CD14-positive monocyte (primary cell): ENCODE measurements at regions not wholly inside any gene's neighbourhood (a gene's known extent, or its start where the extent isn't known, plus 50 kb on each side); places are given as distances from the start of the nearest gene placed in this dataset.

Experiments
- DNase-seq, 3 donors: peaks; one replicate each; pipeline ENCODE4 v3.0.0-alpha.2; 2011 to 2022
- H2AFZ ChIP-seq: 2 replicates; pipeline ENCODE4 v1.6.0; 2012; ENCODE audit warnings: mild to moderate bottlenecking, low read depth, low read length, inconsistent platforms; ENCODE audit not compliant: insufficient read depth, poor library complexity, severe bottlenecking
- H3K27ac ChIP-seq, 2 donors: 1 replicate in 1 of 2; 2 replicates in 1 of 2; pipeline ENCODE4 v1.5.1; 2012 to 2013; ENCODE audit warnings: low read length in 2 of 2, control low read depth in 1 of 2, inconsistent platforms in 1 of 2, low read depth in 1 of 2, mild to moderate bottlenecking in 1 of 2
- H3K27me3 ChIP-seq, 2 donors: one replicate each; pipeline versions ENCODE4 v1.6.0 to v1.6.1; 2011 to 2013; ENCODE audit warnings: low read length in 2 of 2; ENCODE audit not compliant: control insufficient read depth in 2 of 2, insufficient read depth in 2 of 2
- H3K36me3 ChIP-seq, 2 donors: replicated peaks in 1 of 2; 1 replicate in 1 of 2; 2 replicates in 1 of 2; pipeline versions ENCODE4 v1.5.1 to v1.6.1; 2012 to 2013; ENCODE audit warnings: low read length in 2 of 2, control low read depth in 1 of 2, inconsistent platforms in 1 of 2, mild to moderate bottlenecking in 1 of 2; ENCODE audit not compliant: insufficient read depth in 2 of 2, control insufficient read depth in 1 of 2
- H3K4me1 ChIP-seq, 2 donors: 1 replicate in 1 of 2; 2 replicates in 1 of 2; pipeline versions ENCODE4 v1.5.1 to v1.6.1; 2012 to 2013; ENCODE audit warnings: low read length in 2 of 2, control low read depth in 1 of 2, inconsistent platforms in 1 of 2, mild to moderate bottlenecking in 1 of 2, moderate library complexity in 1 of 2; ENCODE audit not compliant: insufficient read depth in 2 of 2, control insufficient read depth in 1 of 2
- H3K4me2 ChIP-seq: replicated peaks from 2 replicates; pipeline ENCODE3; 2012; ENCODE audit warnings: low read length, moderate library complexity, mild to moderate bottlenecking; ENCODE audit not compliant: poor library complexity, severe bottlenecking; ENCODE audit errors: extremely low read depth
- H3K4me3 ChIP-seq, 3 experiments: fragments of 200-600 bp in 1 of 3; sonication (generic) in 1 of 3; replicated peaks in 1 of 3; 1 replicate in 2 of 3; 2 replicates in 1 of 3; pipeline ENCODE4 v1.5.1; 2011 to 2013; ENCODE audit warnings: low read length in 3 of 3, mild to moderate bottlenecking in 3 of 3, control low read depth in 2 of 3, low read depth in 2 of 3, inconsistent platforms in 1 of 3, moderate library complexity in 1 of 3
- H3K79me2 ChIP-seq: 2 replicates; pipeline ENCODE4 v1.6.0; 2012; ENCODE audit warnings: mild to moderate bottlenecking, control low read depth, inconsistent platforms, low read length, moderate library complexity; ENCODE audit not compliant: insufficient read depth
- H3K9ac ChIP-seq: 2 replicates; pipeline ENCODE4 v1.6.0; 2017; ENCODE audit warnings: low read length, mild to moderate bottlenecking; ENCODE audit not compliant: insufficient read depth, poor library complexity, severe bottlenecking
- H3K9me3 ChIP-seq, 2 donors: replicated peaks in 1 of 2; 1 replicate in 1 of 2; 2 replicates in 1 of 2; pipeline versions ENCODE4 v1.5.1 to v1.6.1; 2012 to 2013; ENCODE audit warnings: low read length in 2 of 2, control low read depth in 1 of 2; ENCODE audit not compliant: control insufficient read depth in 1 of 2, insufficient read depth in 1 of 2
- H4K20me1 ChIP-seq: 2 replicates; pipeline ENCODE4 v1.6.0; 2012; ENCODE audit warnings: mild to moderate bottlenecking, low read length, control low read depth, moderate library complexity; ENCODE audit not compliant: insufficient read depth
- H3K27ac Mint-ChIP-seq, 7 donors: one replicate each; pipeline ENCODE4 v1.8.0; 2020; ENCODE audit warnings: mild to moderate bottlenecking in 7 of 7, mixed read lengths in 7 of 7, moderate library complexity in 6 of 7, inconsistent platforms in 2 of 7
- H3K27me3 Mint-ChIP-seq, 3 donors: one replicate each; pipeline ENCODE4 v1.8.0; 2021 to 2022; ENCODE audit warnings: low read depth in 3 of 3, mild to moderate bottlenecking in 3 of 3, mixed read lengths in 3 of 3, moderate library complexity in 3 of 3, inconsistent platforms in 1 of 3
- H3K36me3 Mint-ChIP-seq, 2 donors: one replicate each; pipeline ENCODE4 v1.8.0; 2020; ENCODE audit warnings: mixed read lengths in 2 of 2, inconsistent platforms in 1 of 2, mild to moderate bottlenecking in 1 of 2
- H3K4me1 Mint-ChIP-seq: one replicate; pipeline ENCODE4 v1.8.0; 2020; ENCODE audit warnings: mild to moderate bottlenecking, mixed read lengths
- H3K4me3 Mint-ChIP-seq, 2 donors: one replicate each; pipeline ENCODE4 v1.8.0; 2020; ENCODE audit warnings: mild to moderate bottlenecking in 2 of 2, mixed read lengths in 2 of 2, moderate library complexity in 1 of 2
- H3K9me3 Mint-ChIP-seq, 7 donors: one replicate each; pipeline ENCODE4 v1.8.0; 2020 to 2022; ENCODE audit warnings: mixed read lengths in 7 of 7, mild to moderate bottlenecking in 6 of 7, moderate library complexity in 6 of 7, inconsistent platforms in 2 of 7
- CTCF ChIP-seq: fragments of 200-600 bp; IDR thresholded peaks from one replicate; pipeline ENCODE4 v1.8.0; 2022; ENCODE audit warnings: antibody characterized with exemption, mild to moderate bottlenecking
- WGBS: methylation state at CpG from one replicate; pipeline ENCODE4 v1.1.5; 2013; ENCODE audit warnings: missing lambda C conversion rate; ENCODE audit not compliant: insufficient coverage; 5-methylcytosine and 5-hydroxymethylcytosine counted together
- intact Hi-C, 2 donors: fragments of 100-400 bp; cut with micrococcal nuclease; formaldehyde crosslinking; loops; one replicate each; pipeline versions ENCODE4 v1.15.0 to v1.15.1; 2023

GRCh38 chr13:106010836-106011235 is 524.6 kb downstream of the EFNB2 start:
- no peak overlapping the region for H3K4me3 Mint-ChIP-seq

GRCh38 chr13:106008540-106008939 is 526.9 kb downstream of the EFNB2 start:
- no peak overlapping the region for H3K4me3 ChIP-seq
- peaks cover 0 to 6% (median 4%) of the 10 kb centered on the region in 7 donors for H3K9me3 Mint-ChIP-seq
- intact Hi-C loops, result no loop called here
- H3K4me1 ChIP-seq, result no peaks in the 10 kb centered on the region
- H3K27ac ChIP-seq, result no peak overlapping the region
- no peaks in the 10 kb centered on the region for H3K79me2 ChIP-seq
- H3K27me3 Mint-ChIP-seq, result no peaks in the 10 kb centered on the region
- no peaks in the 10 kb centered on the region for H3K27me3 ChIP-seq
- H3K4me1 Mint-ChIP-seq, result no peaks in the 10 kb centered on the region
- DNase-seq, result no peak
- no peaks in the 10 kb centered on the region for H3K36me3 Mint-ChIP-seq
- H3K4me2 ChIP-seq, result no peak overlapping the region
- H4K20me1 ChIP-seq, result no peaks in the 10 kb centered on the region
- H3K4me3 Mint-ChIP-seq, result no peak overlapping the region
- no peak for TF ChIP-seq CTCF
- H3K9me3 ChIP-seq, result peaks cover 0 to 5% of the 10 kb centered on the region in 2 donors
- no peak overlapping the region for H2AFZ ChIP-seq
- H3K9ac ChIP-seq, result no peak overlapping the region
- H3K27ac Mint-ChIP-seq, result no peak overlapping the region
- H3K36me3 ChIP-seq, result no peaks in the 10 kb centered on the region

More at GRCh38 chr13:106010836-106011235, 524.6 kb downstream of the EFNB2 start:
- H3K4me1 Mint-ChIP-seq, result no peaks in the 10 kb centered on the region
- H3K27ac Mint-ChIP-seq, result no peak overlapping the region
- peaks cover 0 to 1% (median 0%) of the 10 kb centered on the region in 3 donors for H3K27me3 Mint-ChIP-seq
- H4K20me1 ChIP-seq, result no peaks in the 10 kb centered on the region
- no peak overlapping the region for H3K4me2 ChIP-seq
- no peak for DNase-seq
- no peaks in the 10 kb centered on the region for H3K36me3 ChIP-seq
- H2AFZ ChIP-seq, result no peak overlapping the region
- TF ChIP-seq CTCF, result no peak
- no CpG with 5 or more reads among the region's 3 CpGs for WGBS
- H3K27ac ChIP-seq, result no peak overlapping the region
- H3K27me3 ChIP-seq, result no peaks in the 10 kb centered on the region
- intact Hi-C loops, result no loop called here
- no peaks in the 10 kb centered on the region for H3K4me1 ChIP-seq
- H3K9me3 Mint-ChIP-seq, result peaks cover 2 to 9% (median 6%) of the 10 kb centered on the region in 7 donors
- no peak overlapping the region for H3K4me3 ChIP-seq
- no peaks in the 10 kb centered on the region for H3K79me2 ChIP-seq
- H3K9me3 ChIP-seq, result peaks cover 0 to 5% of the 10 kb centered on the region in 2 donors
- no peaks in the 10 kb centered on the region for H3K36me3 Mint-ChIP-seq
- no peak overlapping the region for H3K9ac ChIP-seq
